GM13976 (cell line): ENCODE measurements at regions not wholly inside any gene's neighbourhood (a gene's known extent, or its start where the extent isn't known, plus 50 kb on each side); places are given as distances from the start of the nearest gene placed in this dataset.
"Not testable (repeated sequence)": the region's sequence is repeated elsewhere in the genome, so short reads cannot be mapped to it uniquely, and the experiment has no call there.

Source experiments
- DNase-seq: peaks from one replicate; pipeline ENCODE4 v3.0.0; 2012; ENCODE audit warnings: low spot score
- CTCF ChIP-seq: IDR thresholded peaks from 2 replicates; pipeline ENCODE4 v1.5.1; 2012; ENCODE audit warnings: borderline replicate concordance, mild to moderate bottlenecking; ENCODE audit not compliant: insufficient read depth; ENCODE audit errors: extremely low read depth, missing control alignments, control extremely low read depth
- in situ Hi-C: fragments of 300-500 bp; cut with MboI; formaldehyde crosslinking; loops from one replicate; pipeline ENCODE4 v1.12.0; 2022; ENCODE audit warnings: low sequenced_read_pairs, mixed read lengths, inconsistent platforms; ENCODE audit not compliant: unreplicated experiment

GRCh38 chr9:11190719-11191118, 577.9 kb upstream of the PTPRD start:
- DNase-seq, result no peak
- in situ Hi-C loops, result no loop called here
- no peak for TF ChIP-seq CTCF

- in situ Hi-C loops, result no loop called here
- no peak for TF ChIP-seq CTCF
- DNase-seq, result no peak
These were observed 580.2 kb upstream of the PTPRD start for GRCh38 chr9:11192993-11193392.

- in situ Hi-C loops, result no loop called here
- TF ChIP-seq CTCF, result no peak
- no peak for DNase-seq
These were observed 581.4 kb upstream of the PTPRD start for GRCh38 chr9:11194246-11194645.

GRCh38 chr9:11196840-11197365, 584.1 kb upstream of the PTPRD start:
- in situ Hi-C loops, DNase-seq: not testable (repeated sequence)

GRCh38 chr9:11199335-11199734, 586.5 kb upstream of the PTPRD start:
- DNase-seq, result no peak
- in situ Hi-C loops, result no loop called here
- no peak for TF ChIP-seq CTCF

- in situ Hi-C loops, result no loop called here
- no peak for TF ChIP-seq CTCF
- DNase-seq, result no peak
These were observed 591.7 kb upstream of the PTPRD start for GRCh38 chr9:11204521-11204920.

- in situ Hi-C loops, result no loop called here
- TF ChIP-seq CTCF, result no peak
- DNase-seq, result no peak
These were observed 594.1 kb upstream of the PTPRD start for GRCh38 chr9:11206925-11207324.

GRCh38 chr9:11233696-11234095, 620.9 kb upstream of the PTPRD start:
- in situ Hi-C loops, result no loop called here
- no peak for DNase-seq
- TF ChIP-seq CTCF, result no peak
